Endothelial cell of umbilical vein (primary cell): ENCODE measurements at regions not wholly inside any gene's neighbourhood (a gene's known extent, or its start where the extent isn't known, plus 50 kb on each side); places are given as distances from the start of the nearest gene placed in this dataset.

ENCODE experiments used
- BruUV-seq: library from RNA; stranded (reverse); fragments of 400-500 nt; replicated peaks from 2 replicates; lab custom pipeline; 2021; lab: Mats Ljungman, UMichigan
- CTCF ChIA-PET: fragments of 300-600, 350-600 bp; sonication (Branson Sonifier 250); formaldehyde crosslinking; loops from one replicate; lab custom pipeline; 2021; ENCODE audit warnings: antibody characterized with exemption, inconsistent platforms; lab: Charles Lee
- POLR2A ChIA-PET: fragments of 300-600, 350-600 bp; sonication (Branson Sonifier 250); formaldehyde crosslinking; loops from one replicate; lab custom pipeline; 2021; ENCODE audit warnings: antibody characterized with exemption, inconsistent platforms; lab: Charles Lee
- DNase-seq: peaks from one replicate; pipeline ENCODE4 v3.0.0-alpha.2; 2011; ENCODE audit warnings: low read depth, low spot score
- FAIRE-seq: peaks from 2 replicates; lab custom pipeline; 2011; peaks lifted over from hg19 to GRCh38; lab: Jason Lieb, UNC
- H2AFZ ChIP-seq: 2 replicates; pipeline ENCODE4 v1.6.0; 2012; ENCODE audit warnings: low read depth, low read length, control low read depth, inconsistent platforms
- H3K27ac ChIP-seq: 2 replicates; pipeline ENCODE4 v1.5.1; 2011; ENCODE audit warnings: low read depth, mild to moderate bottlenecking, control low read depth, low read length, moderate library complexity; ENCODE audit not compliant: insufficient read depth
- H3K27me3 ChIP-seq, 2 experiments: 2 replicates each; pipeline versions ENCODE4 v1.6.0 to v1.6.1; 2011; ENCODE audit warnings: low read length in 2 of 2, mixed read lengths in 1 of 2; ENCODE audit not compliant: control insufficient read depth in 2 of 2, insufficient read depth in 2 of 2
- H3K36me3 ChIP-seq, 2 experiments: 2 replicates in 1 of 2; 3 replicates in 1 of 2; pipeline ENCODE4 v1.5.1; 2011; ENCODE audit warnings: low read length in 2 of 2, mild to moderate bottlenecking in 1 of 2, moderate library complexity in 1 of 2; ENCODE audit not compliant: control insufficient read depth in 2 of 2, insufficient read depth in 2 of 2; ENCODE audit errors: extremely low read depth in 1 of 2
- H3K4me1 ChIP-seq: 3 replicates; pipeline ENCODE4 v1.5.1; 2011; ENCODE audit warnings: mild to moderate bottlenecking, low read length; ENCODE audit not compliant: control insufficient read depth, insufficient read depth; ENCODE audit errors: extremely low read depth
- H3K4me2 ChIP-seq: 2 replicates; pipeline ENCODE4 v1.6.1; 2011; ENCODE audit warnings: low read length, control low read depth, mixed read lengths; ENCODE audit not compliant: insufficient read depth
- H3K4me3 ChIP-seq, 3 experiments: fragments of 200-600 bp in 1 of 3; sonication (generic), shearing (Covaris generic) in 1 of 3; replicated peaks in 1 of 3; 2 replicates each; pipeline ENCODE4 v1.5.1; 2011 to 2016; ENCODE audit warnings: control low read depth in 3 of 3, low read length in 3 of 3, mild to moderate bottlenecking in 2 of 3, inconsistent platforms in 1 of 3, low read depth in 1 of 3, moderate library complexity in 1 of 3; ENCODE audit not compliant: insufficient read depth in 1 of 3
- H3K79me2 ChIP-seq: 2 replicates; pipeline ENCODE4 v1.6.0; 2012; ENCODE audit warnings: low read length, inconsistent platforms; ENCODE audit not compliant: control insufficient read depth, insufficient read depth
- H3K9ac ChIP-seq: replicated peaks from 2 replicates; pipeline ENCODE3; 2011; ENCODE audit warnings: low read length, control low read depth; ENCODE audit not compliant: insufficient read depth; ENCODE audit errors: extremely low read depth
- H3K9me1 ChIP-seq: replicated peaks from 3 replicates; pipeline ENCODE4 v1.6.0; 2011; ENCODE audit warnings: mild to moderate bottlenecking, low read length; ENCODE audit not compliant: control insufficient read depth, insufficient read depth; ENCODE audit errors: extremely low read depth
- H3K9me3 ChIP-seq: replicated peaks from 2 replicates; pipeline ENCODE4 v1.5.1; 2012; ENCODE audit warnings: low read length, inconsistent platforms; ENCODE audit not compliant: control insufficient read depth, insufficient read depth
- H4K20me1 ChIP-seq: replicated peaks from 2 replicates; pipeline ENCODE3; 2011; ENCODE audit warnings: mild to moderate bottlenecking, low read length; ENCODE audit not compliant: control insufficient read depth, insufficient read depth; ENCODE audit errors: extremely low read depth
- CTCF ChIP-seq, 2 donors: IDR thresholded peaks; 1 replicate in 1 of 2; 2 replicates in 1 of 2; pipeline ENCODE4 v1.5.1; 2011; ENCODE audit warnings: low read length in 2 of 2, mild to moderate bottlenecking in 2 of 2, moderate library complexity in 2 of 2, control low read depth in 1 of 2, inconsistent platforms in 1 of 2, low read depth in 1 of 2; ENCODE audit not compliant: insufficient read depth in 1 of 2; ENCODE audit errors: extremely low read depth in 1 of 2
- EZH2 ChIP-seq: IDR thresholded peaks from 2 replicates; pipeline ENCODE4 v1.6.1; 2012; ENCODE audit warnings: borderline replicate concordance, low read depth, mild to moderate bottlenecking, moderate library complexity, low read length, inconsistent platforms; ENCODE audit not compliant: severe bottlenecking
- FOS ChIP-seq: IDR thresholded peaks from 2 replicates; pipeline ENCODE4 v1.6.1; 2011; ENCODE audit warnings: mild to moderate bottlenecking, low read length, moderate library complexity, borderline replicate concordance; ENCODE audit not compliant: insufficient read depth
- GATA2 ChIP-seq: IDR thresholded peaks from 2 replicates; pipeline ENCODE4 v1.7.0; 2011; ENCODE audit warnings: low read depth, mild to moderate bottlenecking, moderate library complexity, mixed read lengths, low read length; ENCODE audit not compliant: insufficient read length, insufficient read depth
- JUN ChIP-seq: IDR thresholded peaks from 2 replicates; pipeline ENCODE4 v1.6.1; 2011; ENCODE audit warnings: borderline replicate concordance, low read depth; ENCODE audit not compliant: insufficient read length, insufficient read depth
- MAX ChIP-seq: IDR thresholded peaks from 2 replicates; pipeline ENCODE4 v1.6.1; 2011; ENCODE audit not compliant: insufficient read depth, insufficient read length
- MYC ChIP-seq: IDR thresholded peaks from one replicate; pipeline ENCODE4 v1.6.1; 2011; ENCODE audit warnings: mild to moderate bottlenecking, low read depth, low read length
- POLR2A ChIP-seq: IDR thresholded peaks from 2 replicates; pipeline ENCODE4 v1.6.1; 2012; ENCODE audit warnings: low read depth, mild to moderate bottlenecking, control low read depth, low read length
- POLR2AphosphoS5 ChIP-seq: IDR thresholded peaks from 2 replicates; pipeline ENCODE4 v1.6.1; 2012; ENCODE audit warnings: low read depth, mild to moderate bottlenecking, control low read depth, low read length, moderate library complexity; ENCODE audit not compliant: insufficient read depth
- dilution Hi-C: fragments of 300-500 bp; cut with MboI; formaldehyde crosslinking; loops from one replicate; pipeline ENCODE4 v1.15.0; 2019; ENCODE audit warnings: low sequenced_read_pairs; ENCODE audit not compliant: extremely low pct_ligation_motif_present
- intact Hi-C: fragments of 100-400 bp; cut with micrococcal nuclease; formaldehyde crosslinking; loops from one replicate; pipeline ENCODE4 v1.10.0; 2022

- FAIRE-seq, result no peak
- TF ChIP-seq CTCF (IDR thresholded peaks at IDR 0.05; ENCODE audit: extremely low read depth in 1 of 2, insufficient read depth in 1 of 2, low read depth in 1 of 2, low read length in 2 of 2) (peak in 1 of 2 donors; percentile 31), FOS (no peak)
- dilution Hi-C loops, result no loop called here
- CTCF ChIA-PET, result interaction anchor here (0.9 to 3.0 kb wide), 10 partner anchors 10 to 437 kb away, joined by 3 to 13 read pairs (median 6); partner anchors contain the start of gene SEMA6D
- Histone ChIP-seq H2AFZ (no peak overlapping the region), H3K4me2 (no peak overlapping the region), H3K36me3 (no peaks in the 10 kb centered on the region), H3K9me3 (no peaks in the 10 kb centered on the region), H4K20me1 (no peaks in the 10 kb centered on the region), H3K4me3 (no peak overlapping the region), H3K79me2 (no peaks in the 10 kb centered on the region), H3K4me1 (no peaks in the 10 kb centered on the region), H3K9me1 (no peaks in the 10 kb centered on the region), H3K27me3 (no peaks in the 10 kb centered on the region), H3K9ac (no peak overlapping the region), H3K27ac (no peak overlapping the region)
- intact Hi-C loops, result no loop called here
- POLR2A ChIA-PET, result no interaction called here
- DNase-seq, result peak; percentile 20
- BruUV-seq, result no TSS peak
These were observed 166.2 kb upstream of the SEMA6D start for GRCh38 chr15:47551079-47551478.

GRCh38 chr15:47551546-47551945, 165.8 kb upstream of the SEMA6D start:
- H3K27ac ChIP-seq, result no peak overlapping the region
- ChIA-PET POLR2A (no interaction called here), CTCF (interaction anchor here (1.4 to 3.0 kb wide), 7 partner anchors 8 to 436 kb away, joined by 3 to 13 read pairs (median 7); no protein-coding TSS in a partner anchor)
- no peak overlapping the region for H3K4me2 ChIP-seq
- no peaks in the 10 kb centered on the region for H3K79me2 ChIP-seq
- H3K9me1 ChIP-seq, result no peaks in the 10 kb centered on the region
- H3K4me1 ChIP-seq, result no peaks in the 10 kb centered on the region
- no peaks in the 10 kb centered on the region for H4K20me1 ChIP-seq
- BruUV-seq, result no TSS peak
- H3K9ac ChIP-seq, result no peak overlapping the region
- DNase-seq (no peak), FAIRE-seq (no peak)
- H3K36me3 ChIP-seq, result no peaks in the 10 kb centered on the region
- no peak overlapping the region for H3K4me3 ChIP-seq
- dilution Hi-C loops (no loop called here), intact Hi-C loops (no loop called here)
- TF ChIP-seq MYC, result no peak
- TF ChIP-seq GATA2, result no peak
- no peak for TF ChIP-seq EZH2
- no peak for TF ChIP-seq JUN
- TF ChIP-seq POLR2AphosphoS5, result no peak
- TF ChIP-seq CTCF (IDR thresholded peaks at IDR 0.05; ENCODE audit: extremely low read depth in 1 of 2, insufficient read depth in 1 of 2, low read depth in 1 of 2, low read length in 2 of 2), result no peak
- no peak for TF ChIP-seq MAX
- no peak for TF ChIP-seq FOS
- no peak for TF ChIP-seq POLR2A
- H2AFZ ChIP-seq, result no peak overlapping the region
- no peaks in the 10 kb centered on the region for H3K9me3 ChIP-seq
- H3K27me3 ChIP-seq, result no peaks in the 10 kb centered on the region
